Pancreas (tissue), 10 donors: ENCODE measurements at regions not wholly inside any gene's neighbourhood (a gene's known extent, or its start where the extent isn't known, plus 50 kb on each side); places are given as distances from the start of the nearest gene placed in this dataset.
A peak's percentile ranks its signal among the peaks of the same experiment; 100 is the strongest.

Experiments used
- ATAC-seq, 4 donors: fragments of 200-7000 bp; cut with Tn5 transposase; one replicate each; pipeline versions ENCODE4 v1.8.0 to v1.9.1; 2020; ENCODE audit warnings: mild to moderate bottlenecking in 4 of 4, moderate library complexity in 4 of 4
- DNase-seq, 6 donors: peaks; one replicate each; pipeline ENCODE4 v3.0.0-alpha.2; 2020
- FAIRE-seq: peaks from 2 replicates; lab custom pipeline; 2012; peaks lifted over from hg19 to GRCh38; lab: Jason Lieb, UNC
- H3K27ac ChIP-seq, 4 donors: fragments of 200-600 bp; sonication (generic); 1 replicate in 3 of 4; 2 replicates in 1 of 4; pipeline versions ENCODE4 v1.5.0 to v1.8.0; 2020
- H3K27me3 ChIP-seq, 4 donors: fragments of 200-600 bp; one replicate each; pipeline ENCODE4 v1.8.0; 2021
- H3K36me3 ChIP-seq, 3 donors: fragments of 200-600 bp; sonication (generic) in 1 of 3; one replicate each; pipeline versions ENCODE4 v1.5.0 to v1.8.0; 2020 to 2021
- H3K4me1 ChIP-seq, 3 donors: fragments of 200-600 bp; one replicate each; pipeline ENCODE4 v1.8.0; 2021
- H3K4me3 ChIP-seq, 4 donors: fragments of 200-600 bp; sonication (generic) in 2 of 4; one replicate each; pipeline versions ENCODE4 v1.5.0 to v1.8.0; 2020 to 2021
- H3K9me3 ChIP-seq, 4 donors: fragments of 200-600 bp; one replicate each; pipeline ENCODE4 v1.8.0; 2021
- CTCF ChIP-seq, 4 donors: fragments of 200-600 bp; sonication (generic) in 3 of 4; IDR thresholded peaks; one replicate each; pipeline versions ENCODE4 v1.5.0 to v1.8.0; 2021; ENCODE audit warnings: antibody characterized with exemption in 4 of 4
- WGBS, 2 donors: extraction: QIAGEN DNeasy Blood & Tissue Kit; methylation state at CpG; one replicate each; pipeline ENCODE4 v1.1.7; 2013; 5-methylcytosine and 5-hydroxymethylcytosine counted together
- intact Hi-C, 3 donors: fragments of 100-400 bp; cut with DNase I; formaldehyde crosslinking; loops; one replicate each; pipeline versions ENCODE4 v1.11.1 to v1.14.2; 2022
- donor health status: healthy with polysubstance abuse.
- donor health status: DM: no; HTN: no; CAD: no; lungs with moderate emphysema.
- donor health status: DM: no; HTN: no; CAD: no.
- donor health status: control.
- donor health status: control.
- donor health status: Bipolar disorder and iron deficiency.
- donor health status: DM: yes; HTN: yes; CAD: no.
- donor health status: DM: no; HTN: no; CAD: no.
- donor health status: DM: no; HTN: no; CAD: no.
- donor health status: DM: yes; HTN: yes; CAD: no.

DNA sequence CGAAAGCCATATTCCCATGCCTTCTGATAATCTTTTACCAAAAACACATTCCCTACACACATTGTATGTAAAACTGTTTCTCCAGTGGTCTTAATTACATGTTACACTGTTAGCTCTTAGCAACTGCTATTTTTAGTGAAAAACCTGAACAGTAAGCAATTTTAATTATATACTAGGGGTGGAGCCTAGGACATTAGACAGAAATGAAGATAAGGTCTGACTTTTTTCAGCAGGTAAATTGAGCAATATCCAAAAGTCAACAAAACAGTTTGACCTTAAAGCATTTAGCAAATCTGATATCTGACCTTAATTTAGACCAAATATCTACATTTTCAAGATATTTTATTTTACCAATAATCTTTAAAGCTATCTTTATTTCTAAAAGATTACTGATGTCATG, 60.2 kb downstream of the PDE6H start:
- H3K4me3 ChIP-seq, result no peak overlapping the region
- no peaks in the 10 kb centered on the region for H3K27me3 ChIP-seq
- ATAC-seq (no peak), DNase-seq (no peak), FAIRE-seq (no peak)
- no peaks in the 10 kb centered on the region for H3K4me1 ChIP-seq
- H3K36me3 ChIP-seq, result no peaks in the 10 kb centered on the region
- no peaks in the 10 kb centered on the region for H3K9me3 ChIP-seq
- TF ChIP-seq CTCF (IDR thresholded peaks at IDR 0.05), result no peak
- no peak overlapping the region for H3K27ac ChIP-seq
- WGBS, 2 donors, result 79 to 82% methylated on average over 1 of the region's 1 CpG
- intact Hi-C loops, result no loop called here

DNA sequence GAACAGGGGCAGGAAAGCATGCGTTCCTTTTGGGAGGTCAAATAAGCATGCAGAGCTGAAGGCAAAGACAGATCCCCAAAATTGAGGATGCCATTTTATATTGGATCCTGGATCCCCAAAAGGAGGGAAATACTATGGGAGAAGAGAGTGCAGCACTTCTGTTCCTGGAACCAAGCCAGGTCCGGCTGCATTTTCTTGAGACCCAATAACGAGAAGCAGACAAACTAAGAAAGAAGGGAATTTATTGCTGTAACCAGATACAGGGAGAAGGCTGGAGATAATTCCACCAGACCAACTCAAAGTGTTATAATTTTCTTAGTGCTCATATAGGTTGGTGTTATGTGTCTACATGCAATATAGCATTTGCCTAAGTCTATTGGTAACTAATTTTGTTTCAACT, 60.8 kb downstream of the PDE6H start:
- DNase-seq, result no peak
- Histone ChIP-seq H3K4me1 (no peaks in the 10 kb centered on the region), H3K4me3 (no peak overlapping the region), H3K27ac (no peak overlapping the region), H3K9me3 (no peaks in the 10 kb centered on the region), H3K27me3 (no peaks in the 10 kb centered on the region), H3K36me3 (no peaks in the 10 kb centered on the region)
- intact Hi-C loops, result no loop called here
- 58 to 62% methylated on average over 3 of the region's 3 CpGs for WGBS, 2 donors
- FAIRE-seq, result no peak
- no peak for TF ChIP-seq CTCF (IDR thresholded peaks at IDR 0.05)
- ATAC-seq, result no peak

GRCh38 chr12:15035185-15035584, 62.3 kb downstream of the PDE6H start:
- Histone ChIP-seq H3K36me3 (no peaks in the 10 kb centered on the region), H3K27ac (no peak overlapping the region), H3K4me3 (no peak overlapping the region), H3K9me3 (no peaks in the 10 kb centered on the region), H3K27me3 (no peaks in the 10 kb centered on the region), H3K4me1 (no peaks in the 10 kb centered on the region)
- no peak for DNase-seq
- ATAC-seq, result no peak
- no peak for TF ChIP-seq CTCF (IDR thresholded peaks at IDR 0.05)
- intact Hi-C loops, result no loop called here
- FAIRE-seq, result no peak
- 80 to 91% methylated on average over 3 of the region's 3 CpGs for WGBS, 2 donors

- intact Hi-C loops, result no loop called here
- no peak for ATAC-seq
- WGBS, 2 donors, result 47 to 49% methylated on average over 12 of the region's 12 CpGs
- FAIRE-seq, result no peak
- Histone ChIP-seq H3K4me3 (no peak overlapping the region), H3K27me3 (no peaks in the 10 kb centered on the region), H3K9me3 (no peaks in the 10 kb centered on the region), H3K36me3 (no peaks in the 10 kb centered on the region), H3K27ac (no peak overlapping the region), H3K4me1 (no peaks in the 10 kb centered on the region)
- peak in 1 of 6 donors; percentile 29 for DNase-seq
- TF ChIP-seq CTCF (IDR thresholded peaks at IDR 0.05), result no peak
Measured at GRCh38 chr12:15037091-15037687, 64.3 kb downstream of the PDE6H start.

DNA sequence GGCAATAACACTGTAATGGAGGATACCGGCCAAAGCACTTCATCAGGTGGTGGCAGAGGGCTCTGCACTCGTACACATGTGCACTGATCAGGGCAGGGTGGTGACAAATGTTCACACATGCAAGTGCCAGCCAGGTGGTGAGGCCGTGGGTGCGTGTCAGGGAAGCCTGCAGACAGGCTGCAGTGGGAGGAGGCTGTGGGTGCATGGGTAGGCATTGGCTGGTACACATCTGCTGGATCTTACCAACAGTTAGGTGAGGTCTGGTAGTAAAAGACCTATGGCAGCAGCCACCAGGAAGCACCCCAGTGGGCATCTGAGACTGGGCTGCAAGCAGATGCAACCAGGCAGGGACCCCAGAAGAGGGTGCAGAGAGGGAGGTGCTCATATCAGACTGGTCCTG, 65.3 kb downstream of the PDE6H start:
- no peak for ATAC-seq
- peak in 1 of 6 donors; percentile 21 for DNase-seq
- Histone ChIP-seq H3K36me3 (no peaks in the 10 kb centered on the region), H3K4me3 (no peak overlapping the region), H3K27ac (no peak overlapping the region), H3K4me1 (no peaks in the 10 kb centered on the region), H3K9me3 (no peaks in the 10 kb centered on the region), H3K27me3 (no peaks in the 10 kb centered on the region)
- TF ChIP-seq CTCF (IDR thresholded peaks at IDR 0.05), result no peak
- no peak for FAIRE-seq
- intact Hi-C loops, result no loop called here
- WGBS, 2 donors, result 61 to 65% methylated on average over 4 of the region's 4 CpGs
